HCT116 (cell line): ENCODE measurements at regions not wholly inside any gene's neighbourhood (a gene's known extent, or its start where the extent isn't known, plus 50 kb on each side); places are given as distances from the start of the nearest gene placed in this dataset.

ENCODE experiments used
- ATAC-seq: fragments of 200-7000 bp; cut with Tn5 transposase; 2 replicates; pipeline ENCODE4 v1.9.1; 2020; ENCODE audit warnings: mild to moderate bottlenecking, moderate library complexity
- BruUV-seq: library from RNA; stranded (reverse); fragments of 400-500 nt; replicated peaks from 2 replicates; lab custom pipeline; 2021; lab: Mats Ljungman, UMichigan
- CTCF ChIA-PET: fragments of 300-600 bp; sonication (Branson Sonifier 250); formaldehyde crosslinking; loops from one replicate; lab custom pipeline; 2021; ENCODE audit warnings: antibody characterized with exemption; lab: Charles Lee
- POLR2A ChIA-PET: fragments of 300-600, 350-600 bp; sonication (Branson Sonifier 250); formaldehyde crosslinking; loops from one replicate; lab custom pipeline; 2021; ENCODE audit warnings: antibody characterized with exemption; lab: Charles Lee
- RAD21 ChIA-PET, 2 experiments: fragments of 300-600 bp; sonication (Branson Sonifier 250); formaldehyde crosslinking; loops; one replicate each; lab custom pipeline; 2023; ENCODE audit warnings: low total read pairs in 2 of 2; ENCODE audit not compliant: uncharacterized antibody in 2 of 2, unreplicated experiment in 2 of 2, low non-redundant PET in 1 of 2; lab: Charles Lee
- DNase-seq: peaks from one replicate; pipeline ENCODE4 v3.0.0-alpha.2; 2010; ENCODE audit warnings: low read depth, low spot score
- H2AFZ ChIP-seq: fragments of 200-600 bp; shearing (Covaris generic), sonication (generic); 2 replicates; pipeline ENCODE4 v1.6.1; 2017; ENCODE audit warnings: low read depth, mixed run types, mixed read lengths, antibody characterized with exemption, low read length; ENCODE audit not compliant: poor library complexity, severe bottlenecking
- H3K27ac ChIP-seq: 2 replicates; pipeline ENCODE4 v1.5.1; 2012; ENCODE audit warnings: low read depth, low read length
- H3K27me3 ChIP-seq: fragments of 200-600 bp; sonication (generic); 2 replicates; pipeline ENCODE4 v1.6.1; 2016; ENCODE audit warnings: mixed run types, low read length, mixed read lengths; ENCODE audit not compliant: insufficient read depth
- H3K36me3 ChIP-seq, 2 experiments: fragments of 200-500 bp in 1 of 2; fragments of 200-600 bp in 1 of 2; sonication (Bioruptor generic) in 1 of 2; sonication (generic) in 1 of 2; 2 replicates each; pipeline versions ENCODE4 v1.5.1 to v1.6.1; 2014 to 2016; ENCODE audit warnings: low read length in 2 of 2, inconsistent platforms in 1 of 2, mixed read lengths in 1 of 2, mixed run types in 1 of 2; ENCODE audit not compliant: insufficient read depth in 2 of 2, control insufficient read depth in 1 of 2
- H3K4me1 ChIP-seq, 2 experiments: fragments of 200-600 bp in 1 of 2; sonication (generic) in 1 of 2; 2 replicates each; pipeline versions ENCODE4 v1.5.1 to v1.6.1; 2012 to 2017; ENCODE audit warnings: low read length in 2 of 2, inconsistent platforms in 1 of 2, mild to moderate bottlenecking in 1 of 2, mixed read lengths in 1 of 2, mixed run types in 1 of 2, moderate library complexity in 1 of 2; ENCODE audit not compliant: insufficient read depth in 2 of 2, control insufficient read depth in 1 of 2
- H3K4me2 ChIP-seq: fragments of 200-600 bp; sonication (generic); 2 replicates; pipeline ENCODE4 v1.6.1; 2017; ENCODE audit warnings: mixed run types, low read length, mixed read lengths
- H3K4me3 ChIP-seq, 2 experiments: fragments of 200-600 bp in 1 of 2; sonication (generic) in 1 of 2; replicated peaks in 1 of 2; 2 replicates each; pipeline ENCODE4 v1.5.1; 2011 to 2016; ENCODE audit warnings: low read length in 2 of 2, control low read depth in 1 of 2, low read depth in 1 of 2, mild to moderate bottlenecking in 1 of 2, mixed read lengths in 1 of 2, mixed run types in 1 of 2
- H3K79me2 ChIP-seq: fragments of 200-600 bp; sonication (generic); 2 replicates; pipeline ENCODE4 v1.6.1; 2017; ENCODE audit warnings: mild to moderate bottlenecking, mixed run types, low read length, moderate library complexity, mixed read lengths; ENCODE audit not compliant: insufficient read depth
- H3K9ac ChIP-seq: fragments of 200-600 bp; sonication (generic); 2 replicates; pipeline ENCODE4 v1.6.1; 2016; ENCODE audit warnings: low read length, mixed read lengths
- H3K9me2 ChIP-seq: fragments of 200-600 bp; sonication (generic), shearing (Covaris generic); 2 replicates; pipeline ENCODE4 v1.6.1; 2017; ENCODE audit warnings: mixed run types, mild to moderate bottlenecking, moderate library complexity; ENCODE audit not compliant: insufficient read depth
- H3K9me3 ChIP-seq, 2 experiments: fragments of 200-500 bp in 1 of 2; fragments of 200-600 bp in 1 of 2; sonication (Bioruptor generic) in 1 of 2; sonication (generic) in 1 of 2; 2 replicates each; pipeline ENCODE4 v1.6.1; 2014 to 2017; ENCODE audit warnings: low read length in 2 of 2, mixed read lengths in 2 of 2, inconsistent platforms in 1 of 2, low read depth in 1 of 2, mild to moderate bottlenecking in 1 of 2, mixed run types in 1 of 2, moderate library complexity in 1 of 2; ENCODE audit not compliant: control insufficient read depth in 1 of 2, insufficient read depth in 1 of 2
- H4K20me1 ChIP-seq: fragments of 200-600 bp; sonication (generic), shearing (Covaris generic); 2 replicates; pipeline ENCODE4 v1.6.1; 2017; ENCODE audit warnings: mixed run types, mild to moderate bottlenecking, moderate library complexity; ENCODE audit not compliant: insufficient read depth
- CBX3 ChIP-seq: IDR thresholded peaks from 2 replicates; pipeline ENCODE4 v1.6.1; 2012; ENCODE audit warnings: low read depth
- CEBPB ChIP-seq: IDR thresholded peaks from 2 replicates; pipeline ENCODE4 v1.6.1; 2012; ENCODE audit warnings: low read depth
- CTCF ChIP-seq, 3 experiments: fragments of 200-600 bp in 1 of 3; sonication (generic) in 1 of 3; IDR thresholded peaks in 2 of 3; conservative IDR thresholded peaks in 1 of 3; 2 replicates each; pipeline ENCODE4 v1.5.1; 2012 to 2017; ENCODE audit warnings: low read depth in 2 of 3, low read length in 2 of 3, antibody characterized with exemption in 1 of 3, borderline replicate concordance in 1 of 3, control low read depth in 1 of 3, mild to moderate bottlenecking in 1 of 3, mixed read lengths in 1 of 3, mixed run types in 1 of 3, moderate library complexity in 1 of 3; ENCODE audit not compliant: insufficient read depth in 1 of 3
- FOSL1 ChIP-seq: IDR thresholded peaks from 2 replicates; pipeline ENCODE4 v1.6.1; 2012; ENCODE audit warnings: low read depth
- JUND ChIP-seq: IDR thresholded peaks from 2 replicates; pipeline ENCODE4 v1.6.1; 2012
- POLR2A ChIP-seq: IDR thresholded peaks from 2 replicates; pipeline ENCODE4 v1.7.0; 2011; ENCODE audit warnings: borderline replicate concordance; ENCODE audit not compliant: insufficient read depth, insufficient read length; ENCODE audit errors: extremely low read depth
- POLR2AphosphoS5 ChIP-seq: IDR thresholded peaks from 2 replicates; pipeline ENCODE4 v1.6.1; 2011; ENCODE audit warnings: mild to moderate bottlenecking, low read depth, low read length, moderate library complexity
- RAD21 ChIP-seq: IDR thresholded peaks from 2 replicates; pipeline ENCODE4 v1.6.1; 2012; ENCODE audit warnings: low read depth, mild to moderate bottlenecking
- SRF ChIP-seq: IDR thresholded peaks from 2 replicates; pipeline ENCODE4 v1.6.1; 2012; ENCODE audit warnings: low read depth
- TCF7L2 ChIP-seq: IDR thresholded peaks from 2 replicates; pipeline ENCODE4 v1.7.0; 2011; ENCODE audit warnings: borderline replicate concordance, inconsistent platforms; ENCODE audit not compliant: insufficient read depth, insufficient read length; ENCODE audit errors: extremely low read depth
- YY1 ChIP-seq: IDR thresholded peaks from 2 replicates; pipeline ENCODE4 v1.6.1; 2011; ENCODE audit warnings: low read length, low read depth, moderate library complexity, mild to moderate bottlenecking; ENCODE audit not compliant: insufficient replicate concordance; ENCODE audit errors: extremely low read depth
- ZBTB33 ChIP-seq: IDR thresholded peaks from 2 replicates; pipeline ENCODE4 v1.6.1; 2011; ENCODE audit warnings: mild to moderate bottlenecking, low read length, moderate library complexity; ENCODE audit not compliant: insufficient replicate concordance; ENCODE audit errors: extremely low read depth
- intact Hi-C: fragments of 100-400 bp; cut with micrococcal nuclease; formaldehyde crosslinking; loops from 2 replicates; pipeline ENCODE4 v1.10.0; 2022
- TF ChIP-seq, protein P1 (sequence below): IDR thresholded peaks from 2 replicates; pipeline ENCODE4 v1.6.1; 2012; ENCODE audit warnings: low read depth

DNA sequence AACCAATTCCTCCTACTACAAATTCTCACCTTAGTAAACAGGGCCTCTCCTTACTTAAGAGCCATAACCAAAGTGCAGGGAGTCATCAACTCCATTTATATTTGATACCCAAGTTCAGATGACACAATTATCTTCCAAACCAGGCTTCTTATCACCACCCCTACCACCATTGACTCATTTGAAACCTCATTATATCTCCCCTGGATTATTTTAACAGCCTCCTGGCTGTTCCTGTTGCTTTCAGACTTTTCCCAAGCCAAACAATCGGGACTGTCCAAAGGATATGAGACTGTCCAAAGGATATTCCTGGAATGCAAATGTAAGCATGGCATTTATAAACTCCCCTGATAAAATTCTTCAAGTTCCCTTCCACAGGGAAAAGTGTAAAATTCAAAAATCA, 394.3 kb downstream of the MAFB start:
- CTCF ChIA-PET, result no interaction called here
- intact Hi-C loops, result loop anchor here (10.0 kb wide), 1 partner anchor 60 kb away; no protein-coding TSS in a partner anchor
- no peaks in the 10 kb centered on the region for H4K20me1 ChIP-seq
- H3K9me3 ChIP-seq, result no peaks in the 10 kb centered on the region
- H3K27ac ChIP-seq, result no peak overlapping the region
- no TSS peak for BruUV-seq
- H3K79me2 ChIP-seq, result no peaks in the 10 kb centered on the region
- no peak overlapping the region for H3K9ac ChIP-seq
- DNase-seq, result no peak
- TF ChIP-seq, protein P1, sequence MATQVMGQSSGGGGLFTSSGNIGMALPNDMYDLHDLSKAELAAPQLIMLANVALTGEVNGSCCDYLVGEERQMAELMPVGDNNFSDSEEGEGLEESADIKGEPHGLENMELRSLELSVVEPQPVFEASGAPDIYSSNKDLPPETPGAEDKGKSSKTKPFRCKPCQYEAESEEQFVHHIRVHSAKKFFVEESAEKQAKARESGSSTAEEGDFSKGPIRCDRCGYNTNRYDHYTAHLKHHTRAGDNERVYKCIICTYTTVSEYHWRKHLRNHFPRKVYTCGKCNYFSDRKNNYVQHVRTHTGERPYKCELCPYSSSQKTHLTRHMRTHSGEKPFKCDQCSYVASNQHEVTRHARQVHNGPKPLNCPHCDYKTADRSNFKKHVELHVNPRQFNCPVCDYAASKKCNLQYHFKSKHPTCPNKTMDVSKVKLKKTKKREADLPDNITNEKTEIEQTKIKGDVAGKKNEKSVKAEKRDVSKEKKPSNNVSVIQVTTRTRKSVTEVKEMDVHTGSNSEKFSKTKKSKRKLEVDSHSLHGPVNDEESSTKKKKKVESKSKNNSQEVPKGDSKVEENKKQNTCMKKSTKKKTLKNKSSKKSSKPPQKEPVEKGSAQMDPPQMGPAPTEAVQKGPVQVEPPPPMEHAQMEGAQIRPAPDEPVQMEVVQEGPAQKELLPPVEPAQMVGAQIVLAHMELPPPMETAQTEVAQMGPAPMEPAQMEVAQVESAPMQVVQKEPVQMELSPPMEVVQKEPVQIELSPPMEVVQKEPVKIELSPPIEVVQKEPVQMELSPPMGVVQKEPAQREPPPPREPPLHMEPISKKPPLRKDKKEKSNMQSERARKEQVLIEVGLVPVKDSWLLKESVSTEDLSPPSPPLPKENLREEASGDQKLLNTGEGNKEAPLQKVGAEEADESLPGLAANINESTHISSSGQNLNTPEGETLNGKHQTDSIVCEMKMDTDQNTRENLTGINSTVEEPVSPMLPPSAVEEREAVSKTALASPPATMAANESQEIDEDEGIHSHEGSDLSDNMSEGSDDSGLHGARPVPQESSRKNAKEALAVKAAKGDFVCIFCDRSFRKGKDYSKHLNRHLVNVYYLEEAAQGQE, result no peak
- no peak for TF ChIP-seq CBX3
- no peak for TF ChIP-seq POLR2AphosphoS5
- no peak for TF ChIP-seq TCF7L2
- TF ChIP-seq YY1, result no peak
- TF ChIP-seq ZBTB33, result no peak
- TF ChIP-seq CEBPB, result no peak
- no peak for TF ChIP-seq RAD21
- no peak for TF ChIP-seq SRF
- TF ChIP-seq JUND, result no peak
- TF ChIP-seq POLR2A, result no peak
- no peak for TF ChIP-seq CTCF (IDR thresholded peaks at IDR 0.05 in 2 of 3, conservative IDR thresholded peaks at IDR 0.05 in 1 of 3; ENCODE audit: borderline replicate concordance in 1 of 3, insufficient read depth in 1 of 3, low read depth in 2 of 3, low read length in 2 of 3)
- no peak for TF ChIP-seq FOSL1
- POLR2A ChIA-PET, result no interaction called here
- RAD21 ChIA-PET, result no interaction called here
- H3K27me3 ChIP-seq, result no peaks in the 10 kb centered on the region; the same call in 1 of the 2 replicates
- no peak overlapping the region for H2AFZ ChIP-seq
- H3K4me1 ChIP-seq, result no peaks in the 10 kb centered on the region
- no peak overlapping the region for H3K4me3 ChIP-seq
- no peak for ATAC-seq
- no peaks in the 10 kb centered on the region for H3K9me2 ChIP-seq
- no peaks in the 10 kb centered on the region for H3K36me3 ChIP-seq
- H3K4me2 ChIP-seq, result no peak overlapping the region
